GM12891 (cell line): ENCODE measurements at regions not wholly inside any gene's neighbourhood (a gene's known extent, or its start where the extent isn't known, plus 50 kb on each side); places are given as distances from the start of the nearest gene placed in this dataset.

Source experiments
- DNase-seq: peaks from one replicate; pipeline ENCODE4 v3.0.0; 2011; ENCODE audit warnings: low spot score; ENCODE audit not compliant: insufficient read length
- FAIRE-seq: peaks from 2 replicates; lab custom pipeline; 2011; peaks lifted over from hg19 to GRCh38; lab: Jason Lieb, UNC
- PAX5 ChIP-seq: IDR thresholded peaks from 2 replicates; pipeline ENCODE4 v1.6.1; 2011; ENCODE audit warnings: low read length, moderate library complexity, mild to moderate bottlenecking; ENCODE audit not compliant: insufficient read depth, severe bottlenecking
- POLR2A ChIP-seq: IDR thresholded peaks from 2 replicates; pipeline ENCODE4 v1.6.1; 2011; ENCODE audit warnings: low read depth, low read length, control low read depth
- POLR2AphosphoS5 ChIP-seq: IDR thresholded peaks from 2 replicates; pipeline ENCODE4 v1.6.1; 2011; ENCODE audit warnings: low read depth, low read length, control low read depth
- POU2F2 ChIP-seq: IDR thresholded peaks from 2 replicates; pipeline ENCODE4 v1.6.1; 2011; ENCODE audit warnings: low read depth, mild to moderate bottlenecking, control low read depth, low read length, moderate library complexity
- SPI1 ChIP-seq: IDR thresholded peaks from 2 replicates; pipeline ENCODE4 v1.6.1; 2011; ENCODE audit warnings: low read depth, low read length, control low read depth
- TAF1 ChIP-seq: IDR thresholded peaks from 2 replicates; pipeline ENCODE4 v1.6.1; 2011; ENCODE audit warnings: low read depth, low read length, control low read depth

- FAIRE-seq (no peak), DNase-seq (no peak)
- TF ChIP-seq PAX5 (no peak), POU2F2 (no peak), POLR2A (no peak), TAF1 (no peak), POLR2AphosphoS5 (no peak), SPI1 (no peak)
Observed at GRCh38 chr1:187151555-187151954, 322.8 kb downstream of the PLA2G4A start.

GRCh38 chr1:187153047-187153446, 324.3 kb downstream of the PLA2G4A start:
- FAIRE-seq (no peak), DNase-seq (no peak)
- TF ChIP-seq POLR2A (no peak), TAF1 (no peak), SPI1 (no peak), POU2F2 (no peak), PAX5 (no peak), POLR2AphosphoS5 (no peak)

- TF ChIP-seq TAF1 (no peak), POU2F2 (no peak), POLR2A (no peak), POLR2AphosphoS5 (no peak), SPI1 (no peak), PAX5 (no peak)
- FAIRE-seq: no peak
Observed at GRCh38 chr1:187157115-187157514, 328.4 kb downstream of the PLA2G4A start.

GRCh38 chr1:187157552-187157951, 328.8 kb downstream of the PLA2G4A start:
- TF ChIP-seq TAF1 (no peak), POU2F2 (no peak), POLR2AphosphoS5 (no peak), SPI1 (no peak), PAX5 (no peak)
- FAIRE-seq (no peak), DNase-seq (no peak)

More at GRCh38 chr1:187157115-187157514, 328.4 kb downstream of the PLA2G4A start:
- DNase-seq: no peak

GRCh38 chr1:187167555-187167954, 338.8 kb downstream of the PLA2G4A start:
- DNase-seq (no peak), FAIRE-seq (no peak)
- no peak for TF ChIP-seq POLR2AphosphoS5
- TF ChIP-seq SPI1: no peak
- no peak for TF ChIP-seq POU2F2
- no peak for TF ChIP-seq TAF1
- TF ChIP-seq PAX5: no peak
- TF ChIP-seq POLR2A: no peak

- DNase-seq (no peak), FAIRE-seq (no peak)
- TF ChIP-seq PAX5: no peak
- TF ChIP-seq POU2F2: no peak
- no peak for TF ChIP-seq POLR2A
- no peak for TF ChIP-seq SPI1
- TF ChIP-seq TAF1: no peak
- no peak for TF ChIP-seq POLR2AphosphoS5
Observed at GRCh38 chr1:187168297-187168696, 339.5 kb downstream of the PLA2G4A start.

GRCh38 chr1:187185389-187185788, 356.6 kb downstream of the PLA2G4A start:
- FAIRE-seq (no peak), DNase-seq (no peak)
- TF ChIP-seq SPI1 (no peak), TAF1 (no peak), POLR2AphosphoS5 (no peak), POLR2A (no peak), POU2F2 (no peak), PAX5 (no peak)

- DNase-seq (no peak), FAIRE-seq (no peak)
- TF ChIP-seq POLR2AphosphoS5 (no peak), POLR2A (no peak), SPI1 (no peak), PAX5 (no peak), TAF1 (no peak), POU2F2 (no peak)
Observed at GRCh38 chr1:187197685-187198084, 368.9 kb downstream of the PLA2G4A start.

- FAIRE-seq: no peak
- no peak for DNase-seq
- TF ChIP-seq TAF1: no peak
- no peak for TF ChIP-seq POLR2A
Observed at GRCh38 chr1:187203257-187203656, 374.5 kb downstream of the PLA2G4A start.

GRCh38 chr1:187212377-187212776, 383.6 kb downstream of the PLA2G4A start:
- no peak for DNase-seq
- TF ChIP-seq POU2F2 (no peak), PAX5 (no peak), POLR2A (no peak), TAF1 (no peak), SPI1 (no peak), POLR2AphosphoS5 (no peak)
- FAIRE-seq: no peak
